GM20000 (cell line): ENCODE measurements at regions not wholly inside any gene's neighbourhood (a gene's known extent, or its start where the extent isn't known, plus 50 kb on each side); places are given as distances from the start of the nearest gene placed in this dataset.
"Not testable (repeated sequence)": the region's sequence is repeated elsewhere in the genome, so short reads cannot be mapped to it uniquely, and the experiment has no call there.

Source experiments
- DNase-seq: peaks from one replicate; pipeline ENCODE4 v3.0.0; 2012; ENCODE audit warnings: low spot score
- TF ChIP-seq, protein P1 (sequence below): IDR thresholded peaks from 2 replicates; pipeline ENCODE4 v1.5.1; 2012; ENCODE audit warnings: mild to moderate bottlenecking, control low read depth; ENCODE audit errors: extremely low read depth, missing control alignments

DNA sequence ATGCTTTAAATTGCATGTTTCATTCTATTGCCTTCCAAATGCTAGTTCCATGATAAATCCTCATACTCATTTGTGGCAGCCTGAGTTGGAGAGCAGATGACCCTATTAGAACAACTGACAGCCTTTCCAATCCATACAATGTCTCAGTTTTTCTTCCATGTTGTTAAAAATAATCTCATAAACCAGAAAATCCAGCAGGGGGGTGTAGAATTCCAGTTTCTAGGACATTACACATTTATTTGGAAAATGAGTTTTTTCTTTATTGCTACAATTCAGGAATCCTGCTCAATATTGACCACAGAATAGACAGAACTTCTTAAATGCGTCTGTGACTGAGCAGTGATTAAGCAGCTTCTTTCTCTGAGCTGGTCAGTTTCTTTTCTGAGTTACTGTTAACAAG lies 174.2 kb upstream of the ATP10A start:
- no peak for DNase-seq
- TF ChIP-seq, protein P1, sequence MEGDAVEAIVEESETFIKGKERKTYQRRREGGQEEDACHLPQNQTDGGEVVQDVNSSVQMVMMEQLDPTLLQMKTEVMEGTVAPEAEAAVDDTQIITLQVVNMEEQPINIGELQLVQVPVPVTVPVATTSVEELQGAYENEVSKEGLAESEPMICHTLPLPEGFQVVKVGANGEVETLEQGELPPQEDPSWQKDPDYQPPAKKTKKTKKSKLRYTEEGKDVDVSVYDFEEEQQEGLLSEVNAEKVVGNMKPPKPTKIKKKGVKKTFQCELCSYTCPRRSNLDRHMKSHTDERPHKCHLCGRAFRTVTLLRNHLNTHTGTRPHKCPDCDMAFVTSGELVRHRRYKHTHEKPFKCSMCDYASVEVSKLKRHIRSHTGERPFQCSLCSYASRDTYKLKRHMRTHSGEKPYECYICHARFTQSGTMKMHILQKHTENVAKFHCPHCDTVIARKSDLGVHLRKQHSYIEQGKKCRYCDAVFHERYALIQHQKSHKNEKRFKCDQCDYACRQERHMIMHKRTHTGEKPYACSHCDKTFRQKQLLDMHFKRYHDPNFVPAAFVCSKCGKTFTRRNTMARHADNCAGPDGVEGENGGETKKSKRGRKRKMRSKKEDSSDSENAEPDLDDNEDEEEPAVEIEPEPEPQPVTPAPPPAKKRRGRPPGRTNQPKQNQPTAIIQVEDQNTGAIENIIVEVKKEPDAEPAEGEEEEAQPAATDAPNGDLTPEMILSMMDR = no peak

DNA sequence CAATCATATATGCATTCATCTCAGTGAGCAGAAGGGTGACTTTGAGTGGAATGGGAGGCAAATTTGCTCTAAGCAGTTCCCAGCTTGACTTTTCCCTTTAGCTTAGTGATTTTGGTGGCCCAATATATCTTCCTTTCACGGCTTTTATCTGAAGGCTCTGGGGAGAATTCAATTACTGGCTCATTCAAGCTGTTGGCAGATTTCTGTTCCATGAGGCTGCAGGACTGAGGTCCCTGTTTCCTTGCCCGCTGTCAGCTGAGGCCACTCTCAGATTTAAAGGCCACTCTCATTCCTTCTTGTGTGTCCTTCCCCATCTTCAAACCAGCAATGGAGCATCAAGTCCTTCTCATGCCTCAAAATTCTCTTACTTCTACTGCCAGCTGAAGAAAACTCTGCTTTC lies 170.4 kb upstream of the ATP10A start:
- DNase-seq = no peak

DNA sequence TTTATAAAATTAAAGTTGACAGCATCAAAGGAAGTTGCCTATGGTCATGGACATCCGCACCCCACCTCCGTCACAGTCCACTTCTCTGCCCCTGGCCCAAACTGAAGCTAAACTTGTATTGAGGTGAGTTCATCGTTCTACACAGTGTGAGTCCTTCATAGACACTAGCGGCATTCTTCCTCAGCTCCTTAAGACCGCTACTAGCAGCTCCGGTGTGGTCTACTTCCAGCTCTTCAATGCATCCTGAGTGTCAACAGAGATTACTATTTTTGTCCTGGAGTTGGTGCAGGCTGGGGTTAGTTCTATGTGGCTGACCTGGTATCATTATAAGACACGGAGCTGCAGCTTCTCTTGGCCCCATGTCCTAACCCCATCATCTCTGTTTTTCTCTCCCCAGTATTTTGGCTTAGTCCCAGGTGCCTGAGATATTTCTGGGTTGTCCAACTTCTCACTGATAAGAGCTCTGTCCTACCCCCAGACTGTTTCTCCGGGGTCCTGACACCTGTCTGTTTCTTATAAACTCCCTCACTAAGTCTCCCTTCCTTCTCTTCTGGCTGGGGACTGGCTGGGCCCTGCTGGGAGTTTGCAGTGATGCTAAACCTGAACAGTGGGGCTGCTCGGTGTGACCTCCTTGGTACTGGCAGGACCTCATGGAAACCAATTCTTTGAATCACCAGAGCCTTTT lies 169.2 kb upstream of the ATP10A start:
- no peak for DNase-seq
- TF ChIP-seq, protein P1 = no peak

More for the DNA sequence above, 170.4 kb upstream of the ATP10A start:
- TF ChIP-seq, protein P1 = no peak

DNA sequence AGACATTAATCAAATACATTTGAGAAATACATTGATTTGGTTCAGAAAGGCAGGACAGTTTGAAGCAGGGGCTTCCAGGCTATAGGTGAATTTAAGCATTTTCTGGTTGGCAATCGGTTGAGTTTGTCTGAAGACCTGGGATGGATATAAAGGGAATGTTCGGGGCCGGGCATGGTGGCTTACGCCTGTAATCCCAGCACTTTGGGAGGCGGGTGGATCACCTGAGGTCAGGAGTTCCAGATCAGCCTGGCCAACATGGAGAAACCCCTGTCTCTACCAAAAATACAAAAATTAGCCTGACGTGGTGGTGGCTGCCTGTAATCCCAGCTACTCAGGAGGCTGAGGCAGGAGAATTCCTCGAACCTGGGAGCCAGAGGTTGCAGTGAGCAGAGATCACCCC lies 166.5 kb upstream of the ATP10A start:
- not testable (repeated sequence) for DNase-seq

DNA sequence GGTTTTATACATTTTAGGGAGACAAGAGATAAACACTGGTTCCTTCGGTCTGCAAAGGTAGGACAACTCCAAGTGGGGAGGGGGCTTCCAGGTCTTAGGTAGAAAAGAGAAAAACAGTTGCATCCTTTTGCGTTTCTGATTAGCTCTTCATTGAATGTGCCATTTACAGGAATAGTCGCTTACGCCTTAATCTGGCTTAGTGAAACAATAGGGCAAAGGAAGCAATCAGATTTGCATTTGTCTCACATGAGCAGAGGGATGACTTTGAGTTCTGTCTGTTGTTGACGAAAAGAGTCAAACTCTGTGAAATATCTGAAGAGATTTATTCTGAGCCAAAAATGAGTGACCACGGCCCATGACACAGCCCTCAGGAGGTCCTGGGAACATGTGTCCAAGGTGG lies 166.0 kb upstream of the ATP10A start:
- DNase-seq = no peak
- TF ChIP-seq, protein P1 = no peak

DNA sequence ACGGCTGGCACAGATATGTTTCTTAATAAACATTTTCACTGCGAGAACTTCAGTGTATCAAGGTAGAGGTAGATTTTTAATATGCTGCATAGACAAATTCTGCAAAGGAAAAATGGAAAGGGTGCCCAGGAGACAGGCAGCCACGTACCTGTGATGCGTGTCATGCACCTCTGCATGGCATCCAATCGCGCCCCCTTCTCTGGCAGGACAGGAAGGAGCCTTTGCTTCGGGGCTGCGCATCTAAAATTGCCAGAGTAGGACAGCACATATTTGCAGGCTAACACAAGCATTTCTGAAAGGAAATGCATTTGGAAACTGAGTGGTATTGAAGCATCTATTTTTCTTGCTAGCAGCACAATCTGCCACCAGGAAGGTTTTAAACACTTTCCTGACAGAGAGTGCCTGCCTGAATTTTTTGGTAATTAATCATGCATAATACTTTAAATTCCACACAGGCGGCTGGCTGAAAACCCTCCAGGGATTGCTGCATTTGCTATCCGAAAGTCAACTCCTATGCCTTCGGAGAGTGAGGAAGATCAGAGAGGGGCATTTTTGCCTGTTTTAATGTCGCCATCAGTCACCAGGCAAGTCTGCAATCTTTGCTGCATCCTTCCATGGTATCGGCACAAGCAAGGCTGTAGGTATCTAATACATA lies 165.1 kb upstream of the ATP10A start:
- no peak for DNase-seq
- TF ChIP-seq, protein P1 = no peak

DNA sequence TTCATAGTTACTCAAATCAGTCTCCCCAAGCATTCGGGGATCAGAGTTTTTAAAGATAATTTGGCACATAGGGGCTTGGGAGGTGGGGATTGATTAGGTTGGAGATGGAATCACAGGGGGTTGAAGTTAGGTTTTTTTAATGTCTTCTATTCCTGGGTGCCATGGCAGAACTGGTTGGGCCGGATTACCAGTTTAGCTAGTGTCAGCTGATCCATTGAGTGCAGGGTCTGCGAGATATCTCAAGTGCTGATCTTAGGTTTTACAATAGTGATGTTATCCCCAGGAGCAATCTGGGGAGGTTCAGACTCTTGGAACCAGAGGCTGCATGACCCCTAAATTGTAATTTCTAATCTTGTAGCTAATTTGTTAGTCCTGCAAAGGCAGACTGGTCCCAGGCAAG lies 163.5 kb upstream of the ATP10A start:
- not testable (repeated sequence) for DNase-seq

DNA sequence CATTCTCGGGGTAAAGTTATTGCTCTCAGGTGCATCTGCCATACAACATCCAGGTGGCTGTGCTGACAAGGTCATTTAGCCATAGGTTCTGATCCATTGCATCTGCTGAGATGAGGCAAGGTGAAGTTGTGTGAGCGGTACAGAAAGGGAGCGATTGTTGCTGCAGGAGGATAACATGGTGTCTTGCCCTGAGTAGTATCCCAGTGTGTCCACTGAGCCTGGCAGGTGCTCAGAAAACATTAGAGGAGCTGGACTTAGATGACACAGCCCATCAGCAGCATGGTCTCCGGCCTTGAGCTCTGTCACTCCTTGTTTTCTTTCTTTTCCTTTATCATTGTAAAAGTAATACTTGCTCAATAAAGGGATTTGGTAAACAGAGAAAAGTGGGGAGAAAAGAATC lies 161.1 kb upstream of the ATP10A start:
- no peak for DNase-seq
- TF ChIP-seq, protein P1 = no peak
